ENCODE measurements at regions not wholly inside any gene's neighbourhood (a gene's known extent, or its start where the extent isn't known, plus 50 kb on each side); places are given as distances from the start of the nearest gene placed in this dataset.
A peak's percentile ranks its signal among the peaks of the same experiment; 100 is the strongest.

DNA sequence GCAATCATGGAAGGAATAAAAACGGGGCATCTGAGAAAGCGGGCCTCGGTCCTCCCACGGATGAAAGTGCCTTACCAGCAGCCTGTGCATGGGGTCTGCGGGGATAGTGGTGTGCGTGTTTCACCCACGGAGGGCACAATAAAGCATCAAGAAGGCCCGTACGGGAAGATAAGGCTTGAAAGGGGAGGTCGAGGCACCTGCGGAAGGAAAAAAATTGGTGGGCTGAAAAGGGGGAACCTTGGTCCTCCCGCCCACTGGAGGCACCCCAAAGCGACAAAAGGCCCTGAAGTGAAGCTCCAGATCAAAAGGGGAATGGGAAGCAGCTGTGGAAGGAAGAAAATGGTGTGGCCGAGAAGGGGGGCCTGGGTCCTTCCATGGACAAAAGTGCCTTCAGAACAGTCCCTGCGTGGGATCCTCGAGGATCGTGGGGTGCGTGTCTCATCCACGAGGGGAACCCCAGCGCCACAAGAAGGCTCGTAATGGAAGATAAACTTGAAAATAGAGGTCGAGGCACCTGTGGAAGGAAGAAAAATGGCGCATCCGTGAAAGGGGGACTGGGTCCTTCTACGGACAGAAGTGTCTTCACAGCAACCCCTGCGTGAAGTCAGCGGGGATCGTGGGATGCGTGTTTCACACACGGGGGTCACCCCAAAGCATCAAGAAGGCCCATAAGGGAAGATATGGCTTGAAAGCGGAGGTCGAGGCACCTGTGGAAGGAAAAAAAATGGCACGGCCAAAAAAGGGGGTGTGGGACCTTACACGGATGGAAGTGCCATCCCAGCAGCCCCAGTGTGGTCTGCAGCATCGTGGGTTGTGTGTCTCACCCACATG is 276.9 kb downstream of the ALG10 start:
- Histone ChIP-seq H3K4me3 (ENCODE audit: severe bottlenecking) (no peak overlapping the region), H3K9me3 (ENCODE audit: severe bottlenecking) (no peaks in the 10 kb centered on the region)

GRCh38 chr12:34299802-34300193 is 277.5 kb downstream of the ALG10 start:
- no peaks in the 10 kb centered on the region for H3K27me3 ChIP-seq (ENCODE audit: insufficient read depth, poor library complexity, severe bottlenecking)
- H3K36me3 ChIP-seq (ENCODE audit: low read depth), result no peaks in the 10 kb centered on the region
- TF ChIP-seq CTCF (IDR thresholded peaks at IDR 0.05; ENCODE audit: poor library complexity, severe bottlenecking), result no peak
- no peak overlapping the region for H3K27ac ChIP-seq (ENCODE audit: poor library complexity, severe bottlenecking)
- H3K4me3 ChIP-seq (ENCODE audit: severe bottlenecking), result no peak overlapping the region
- H3K4me1 ChIP-seq (ENCODE audit: insufficient read depth, poor library complexity, severe bottlenecking), result no peaks in the 10 kb centered on the region
- ATAC-seq (ENCODE audit: low read depth) (no peak), DNase-seq (ENCODE audit: low spot score) (peak; percentile 12)
- no peaks in the 10 kb centered on the region for H3K9me3 ChIP-seq (ENCODE audit: severe bottlenecking)

More for the DNA sequence above, 276.9 kb downstream of the ALG10 start:
- Histone ChIP-seq H3K4me1 (ENCODE audit: insufficient read depth, poor library complexity, severe bottlenecking) (no peaks in the 10 kb centered on the region), H3K27me3 (ENCODE audit: insufficient read depth, poor library complexity, severe bottlenecking) (no peaks in the 10 kb centered on the region), H3K27ac (ENCODE audit: poor library complexity, severe bottlenecking) (no peak overlapping the region), H3K36me3 (ENCODE audit: low read depth) (no peaks in the 10 kb centered on the region)
- DNase-seq (ENCODE audit: low spot score) (peak; percentile 14), ATAC-seq (ENCODE audit: low read depth) (no peak)
- no peak for TF ChIP-seq CTCF (IDR thresholded peaks at IDR 0.05; ENCODE audit: poor library complexity, severe bottlenecking)

GRCh38 chr12:34300376-34301250 is 278.3 kb downstream of the ALG10 start:
- no peak for TF ChIP-seq CTCF (IDR thresholded peaks at IDR 0.05; ENCODE audit: poor library complexity, severe bottlenecking)
- no peak for ATAC-seq (ENCODE audit: low read depth)
- H3K9me3 ChIP-seq (ENCODE audit: severe bottlenecking), result no peaks in the 10 kb centered on the region
- no peaks in the 10 kb centered on the region for H3K27me3 ChIP-seq (ENCODE audit: insufficient read depth, poor library complexity, severe bottlenecking)
- H3K36me3 ChIP-seq (ENCODE audit: low read depth), result no peaks in the 10 kb centered on the region
- DNase-seq (ENCODE audit: low spot score), result peak; percentile 45
- H3K27ac ChIP-seq (ENCODE audit: poor library complexity, severe bottlenecking), result no peak overlapping the region
- H3K4me3 ChIP-seq (ENCODE audit: severe bottlenecking), result no peak overlapping the region
- no peaks in the 10 kb centered on the region for H3K4me1 ChIP-seq (ENCODE audit: insufficient read depth, poor library complexity, severe bottlenecking)

DNA sequence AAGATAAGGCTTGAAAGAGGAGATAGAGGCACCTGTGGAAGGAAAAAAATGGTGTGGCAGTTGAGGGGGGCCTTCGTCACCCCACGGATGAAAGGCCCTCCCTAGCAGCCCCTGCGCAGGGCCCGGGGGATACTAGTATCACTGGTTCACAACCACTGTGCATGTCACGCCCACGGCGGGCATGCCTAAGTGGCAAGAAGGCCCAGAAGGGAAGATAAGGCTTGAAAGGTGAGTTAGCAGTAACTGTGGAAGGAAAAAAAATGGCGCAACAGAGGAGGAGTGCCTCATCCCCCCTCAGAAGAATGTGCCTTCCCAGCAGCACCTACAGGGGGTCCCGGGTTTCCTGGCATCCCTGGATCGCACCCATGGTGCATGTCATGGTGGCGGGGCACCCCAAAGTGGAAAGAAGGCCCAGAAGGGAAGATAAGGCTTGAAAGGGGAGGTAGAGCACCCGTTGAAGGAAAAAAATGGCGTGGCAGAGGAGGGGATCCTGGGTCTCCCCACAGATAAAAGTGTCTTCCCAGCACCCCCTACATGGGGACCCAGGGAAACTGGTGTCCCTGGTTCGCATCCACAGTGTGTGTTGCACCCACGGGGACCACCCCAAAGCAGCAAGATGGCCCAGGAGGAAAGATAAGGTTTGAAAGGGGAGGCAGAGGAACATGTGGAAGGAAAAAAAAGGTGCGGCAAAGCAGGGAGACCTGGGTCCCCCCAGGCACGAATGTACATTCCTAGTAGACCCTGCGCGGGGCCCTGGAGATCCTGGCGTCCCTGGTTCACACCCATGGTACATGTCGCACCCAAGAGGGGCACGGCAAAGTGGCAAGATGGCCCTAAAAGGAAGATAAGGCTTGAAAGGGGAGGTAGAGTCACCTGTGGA is 279.2 kb downstream of the ALG10 start:
- DNase-seq (ENCODE audit: low spot score) (peak; percentile 28), ATAC-seq (ENCODE audit: low read depth) (no peak)
- Histone ChIP-seq H3K27me3 (ENCODE audit: insufficient read depth, poor library complexity, severe bottlenecking) (no peaks in the 10 kb centered on the region), H3K36me3 (ENCODE audit: low read depth) (no peaks in the 10 kb centered on the region), H3K27ac (ENCODE audit: poor library complexity, severe bottlenecking) (no peak overlapping the region), H3K9me3 (ENCODE audit: severe bottlenecking) (no peaks in the 10 kb centered on the region), H3K4me1 (ENCODE audit: insufficient read depth, poor library complexity, severe bottlenecking) (no peaks in the 10 kb centered on the region), H3K4me3 (ENCODE audit: severe bottlenecking) (no peak overlapping the region)
- no peak for TF ChIP-seq CTCF (IDR thresholded peaks at IDR 0.05; ENCODE audit: poor library complexity, severe bottlenecking)

Data from RWPE2 (cell line).